HG02884 (cell line): ENCODE measurements at regions not wholly inside any gene's neighbourhood (a gene's known extent, or its start where the extent isn't known, plus 50 kb on each side); places are given as distances from the start of the nearest gene placed in this dataset.

Source experiments
- ATAC-seq: cut with Tn5 transposase; IDR thresholded peaks from one replicate; pipeline ENCODE4 v1.9.1; 2021; ENCODE audit warnings: mild to moderate bottlenecking, moderate library complexity; ENCODE audit not compliant: unreplicated experiment

GRCh38 chr12:13691598-13691997 is 289.8 kb downstream of the GRIN2B start:
- no peak for ATAC-seq

GRCh38 chr12:13687633-13688032 is 293.8 kb downstream of the GRIN2B start:
- ATAC-seq: no peak

- no peak for ATAC-seq
These were observed 295.1 kb downstream of the GRIN2B start for GRCh38 chr12:13686260-13686659.

DNA sequence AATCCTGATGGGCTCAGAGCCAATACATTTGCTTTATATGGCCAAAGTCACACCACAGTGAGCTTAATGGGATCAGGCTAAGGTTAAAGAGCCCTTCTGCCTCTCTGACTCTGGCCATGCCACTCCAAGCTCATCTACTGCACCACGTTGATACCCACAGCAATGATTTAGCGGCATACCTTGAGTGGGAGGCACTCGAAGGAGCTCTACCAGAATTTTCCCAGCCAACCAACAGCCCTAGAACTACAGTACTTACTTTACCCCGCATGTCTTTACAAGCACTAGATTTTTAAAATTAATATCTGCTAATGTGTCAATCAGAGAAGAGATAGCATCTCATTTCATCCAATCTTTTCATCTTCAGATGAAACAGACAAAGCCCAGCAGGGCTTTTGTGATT is 300.5 kb downstream of the GRIN2B start:
- no peak for ATAC-seq

GRCh38 chr12:13676880-13677279 is 304.5 kb downstream of the GRIN2B start:
- no peak for ATAC-seq

- no peak for ATAC-seq
These were observed 311.0 kb downstream of the GRIN2B start for GRCh38 chr12:13670285-13670866.

- ATAC-seq: no peak
These were observed 312.5 kb downstream of the GRIN2B start for GRCh38 chr12:13668880-13669279.

DNA sequence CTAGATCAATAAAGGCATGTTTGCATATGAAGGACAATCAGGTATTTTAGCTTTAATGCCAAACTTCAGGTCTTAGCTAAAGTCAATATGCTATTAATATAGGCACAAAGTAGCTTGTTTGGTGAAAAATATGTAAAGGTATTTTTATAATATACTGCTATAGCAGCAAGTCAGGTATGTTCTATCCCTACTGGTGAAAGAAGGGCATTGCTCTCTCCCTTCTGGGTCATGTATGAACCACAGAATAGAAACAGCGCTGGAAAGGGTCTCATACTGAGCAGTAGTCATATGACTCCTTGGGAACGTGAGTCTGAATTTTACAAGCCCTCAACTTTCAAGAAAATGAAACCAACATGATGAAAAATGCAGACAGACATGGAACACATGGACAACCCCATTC is 314.6 kb downstream of the GRIN2B start:
- no peak for ATAC-seq

- ATAC-seq: no peak
These were observed 320.2 kb downstream of the GRIN2B start for GRCh38 chr12:13661005-13661887.

DNA sequence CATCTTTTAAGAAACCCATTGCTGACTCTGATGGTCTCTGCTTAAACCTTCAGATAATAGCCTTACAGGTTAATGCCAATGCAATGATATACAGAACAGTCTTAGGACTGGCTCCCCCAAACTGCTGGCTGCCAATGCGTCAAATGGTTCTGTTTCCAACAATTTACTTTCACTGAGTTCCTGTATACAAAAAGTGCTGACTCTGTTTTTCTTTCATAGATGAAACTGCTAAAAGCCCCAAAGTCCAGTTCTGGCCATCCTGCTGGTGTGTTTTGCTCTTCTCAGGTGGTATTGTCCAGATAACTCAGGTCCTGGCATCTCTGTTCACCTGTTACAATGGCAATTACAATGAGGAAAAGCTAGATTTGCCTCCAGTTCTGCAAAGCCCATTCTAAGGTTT is 326.9 kb downstream of the GRIN2B start:
- ATAC-seq: no peak

- no peak for ATAC-seq
These were observed 329.3 kb downstream of the GRIN2B start for GRCh38 chr12:13652105-13652504.

DNA sequence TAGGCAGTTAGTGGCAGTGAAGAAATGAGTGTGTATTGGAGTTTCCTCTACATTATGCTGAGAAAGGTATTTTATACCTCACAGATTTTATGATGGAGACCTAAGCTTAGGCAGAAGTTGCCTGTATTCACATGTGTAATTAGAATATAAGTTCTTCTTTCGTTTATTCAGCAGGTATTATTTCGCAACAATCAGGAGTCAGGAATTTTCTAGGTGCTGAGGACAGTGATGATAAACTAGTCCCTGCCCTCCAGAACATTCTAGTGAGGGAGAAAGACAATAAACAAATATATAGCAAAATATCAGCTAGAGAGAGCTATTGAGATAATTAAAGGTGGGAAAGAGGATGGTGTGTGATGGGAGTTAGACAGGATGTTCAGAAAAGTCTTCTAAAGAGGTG is 345.7 kb downstream of the GRIN2B start:
- ATAC-seq: no peak

GRCh38 chr12:13631873-13632272 is 349.5 kb downstream of the GRIN2B start:
- ATAC-seq: no peak

- no peak for ATAC-seq
These were observed 351.0 kb downstream of the GRIN2B start for GRCh38 chr12:13630354-13630753.

GRCh38 chr12:13628067-13628466 is 353.3 kb downstream of the GRIN2B start:
- no peak for ATAC-seq

- ATAC-seq: no peak
These were observed 353.9 kb downstream of the GRIN2B start for GRCh38 chr12:13627536-13627935.

GRCh38 chr12:13613297-13613696 is 368.1 kb downstream of the GRIN2B start:
- ATAC-seq: no peak

GRCh38 chr12:13609894-13610679 is 371.3 kb downstream of the GRIN2B start:
- ATAC-seq: no peak

DNA sequence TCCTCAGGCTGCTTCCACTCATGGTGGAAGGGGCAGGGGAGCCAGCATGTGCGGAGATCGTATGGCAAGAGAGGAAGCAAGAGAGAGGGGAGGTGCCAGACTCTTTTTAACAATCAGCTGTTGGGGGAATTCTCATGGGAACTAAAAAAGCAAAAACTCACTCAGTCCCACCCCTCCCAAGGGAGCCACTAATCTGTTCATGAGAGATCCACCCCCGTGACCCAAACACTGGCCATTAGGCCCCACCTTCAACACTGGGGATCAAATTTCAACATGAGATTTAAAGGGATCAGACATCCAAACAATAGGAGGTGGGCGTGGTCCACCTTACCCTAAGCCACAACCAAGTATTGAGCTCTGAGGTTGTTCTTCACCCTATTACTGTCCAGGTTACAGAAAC is 375.1 kb downstream of the GRIN2B start:
- no peak for ATAC-seq

- ATAC-seq: no peak
These were observed 377.4 kb downstream of the GRIN2B start for GRCh38 chr12:13603953-13604352.

DNA sequence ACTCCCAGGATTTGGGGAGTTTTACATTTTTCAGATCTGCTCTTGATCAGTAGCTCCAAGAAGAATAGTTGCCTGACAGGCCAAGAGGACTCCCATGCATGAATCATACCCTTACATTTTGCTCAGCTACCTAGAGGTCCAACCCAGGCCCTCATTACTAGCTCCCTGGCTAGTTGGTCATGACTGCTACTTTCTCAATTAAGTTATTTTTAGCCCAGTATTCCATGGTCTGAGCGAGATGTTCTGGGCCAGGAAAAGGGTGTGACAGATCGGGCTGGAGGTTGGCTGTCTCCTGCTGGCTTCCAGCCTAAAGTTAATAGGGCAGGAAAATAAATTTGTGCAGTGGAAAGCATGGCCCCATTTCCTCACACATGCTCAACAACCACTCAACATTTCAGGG is 379.2 kb downstream of the GRIN2B start:
- ATAC-seq: no peak

DNA sequence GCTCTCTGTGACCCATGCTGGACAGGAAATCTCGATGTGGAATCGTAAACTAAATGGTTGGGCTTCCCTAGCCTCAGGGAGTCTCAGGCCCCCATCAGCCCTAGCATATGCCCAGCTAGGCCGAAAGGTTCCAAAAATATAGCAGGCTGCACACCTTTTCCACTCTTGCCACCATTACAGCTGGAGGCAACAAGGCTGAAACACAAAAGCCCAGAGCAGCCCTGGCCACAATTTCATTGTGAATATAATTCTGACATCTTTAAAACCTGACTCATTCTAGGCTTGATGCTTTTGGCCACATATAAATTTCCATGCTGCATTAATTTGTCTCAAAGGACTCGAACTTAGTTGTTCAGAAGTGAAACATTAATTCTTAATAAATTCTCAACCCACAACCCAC is 382.2 kb downstream of the GRIN2B start:
- no peak for ATAC-seq
